HG02588 (cell line): ENCODE measurements at regions not wholly inside any gene's neighbourhood (a gene's known extent, or its start where the extent isn't known, plus 50 kb on each side); places are given as distances from the start of the nearest gene placed in this dataset.
"Not testable (repeated sequence)": the region's sequence is repeated elsewhere in the genome, so short reads cannot be mapped to it uniquely, and the experiment has no call there.

Source experiments
- ATAC-seq: cut with Tn5 transposase; IDR thresholded peaks from one replicate; pipeline ENCODE4 v1.9.1; 2021; ENCODE audit warnings: mild to moderate bottlenecking, moderate library complexity; ENCODE audit not compliant: unreplicated experiment

DNA sequence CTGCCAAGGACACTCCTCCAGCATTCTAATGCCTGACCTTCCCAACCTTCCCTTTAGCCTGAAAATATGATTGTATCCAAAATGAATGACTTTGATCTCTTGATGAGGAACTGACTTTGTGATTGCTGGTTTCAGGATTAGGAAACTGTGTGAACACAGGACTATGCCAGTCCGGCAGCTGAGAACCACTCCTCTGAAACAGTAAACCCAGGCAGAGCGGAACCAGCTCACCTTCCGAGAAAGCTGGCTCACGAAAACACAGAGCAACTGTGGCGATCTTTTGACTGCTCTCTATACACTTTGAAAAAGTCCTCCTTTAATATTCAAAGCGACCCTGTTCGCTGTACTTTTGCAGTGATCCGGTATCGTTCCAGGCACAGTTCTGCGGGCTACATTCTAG is 258.8 kb upstream of the IRS2 start:
- ATAC-seq, result no peak

DNA sequence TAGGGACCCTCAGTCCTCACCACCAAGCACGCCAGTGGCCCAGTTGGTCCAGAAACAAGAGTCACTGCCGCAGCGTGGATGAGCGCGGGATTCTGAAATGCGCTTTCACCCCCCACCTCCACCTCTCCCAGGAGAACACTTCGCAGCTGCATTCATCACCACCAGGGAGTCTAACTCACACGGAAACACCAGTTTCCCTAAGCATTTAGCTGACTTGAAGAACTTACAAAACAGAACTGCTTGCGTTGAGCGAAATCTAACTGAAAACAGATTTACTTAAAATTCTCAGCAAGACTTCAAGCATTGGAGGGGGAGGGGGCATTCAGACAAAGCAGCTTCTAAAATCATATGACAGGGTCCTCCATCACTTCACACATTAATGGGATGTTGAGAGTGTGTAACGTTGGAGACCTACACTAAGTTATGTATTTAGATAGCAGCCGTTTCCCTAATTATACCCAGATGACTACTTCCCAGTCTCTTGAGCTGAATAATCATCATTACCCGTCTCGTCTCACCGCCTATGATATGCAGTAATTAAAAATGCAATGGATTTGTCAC is 258.2 kb upstream of the IRS2 start:
- ATAC-seq, result no peak

- ATAC-seq, result no peak
Observed at GRCh38 chr13:110042253-110042950, 256.0 kb upstream of the IRS2 start.

- ATAC-seq, result not testable (repeated sequence)
Observed at GRCh38 chr13:110041638-110042037, 255.3 kb upstream of the IRS2 start.

GRCh38 chr13:110037925-110038573 is 251.7 kb upstream of the IRS2 start:
- no peak for ATAC-seq

- ATAC-seq, result no peak
Observed at GRCh38 chr13:110036060-110036459, 249.7 kb upstream of the IRS2 start.

DNA sequence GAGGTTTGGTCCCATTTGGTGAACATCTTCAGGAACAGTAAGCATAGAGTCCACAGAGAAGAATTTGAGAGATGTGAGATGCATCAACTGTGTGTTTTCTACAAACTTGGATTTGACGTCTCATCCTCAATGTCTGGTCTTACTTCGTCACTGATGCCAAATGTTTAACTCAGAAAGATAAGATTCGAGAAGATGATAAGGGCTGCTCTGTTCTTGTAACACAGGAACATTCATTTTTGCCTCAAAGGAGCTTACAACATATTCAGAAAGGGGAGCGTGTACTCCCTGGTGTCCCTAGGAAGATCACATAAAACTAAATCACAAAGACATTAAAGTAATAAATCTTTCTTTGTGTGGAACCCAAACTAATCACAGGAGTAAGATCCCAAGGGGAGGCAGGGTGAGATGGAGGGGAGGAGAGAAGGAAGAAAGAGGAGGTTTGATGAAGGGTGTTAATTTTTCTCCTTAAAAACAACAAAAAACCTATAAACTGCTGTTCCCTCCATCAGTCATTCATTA is 247.7 kb upstream of the IRS2 start:
- no peak for ATAC-seq

- no peak for ATAC-seq
Observed at GRCh38 chr13:110032969-110033368, 246.6 kb upstream of the IRS2 start.

DNA sequence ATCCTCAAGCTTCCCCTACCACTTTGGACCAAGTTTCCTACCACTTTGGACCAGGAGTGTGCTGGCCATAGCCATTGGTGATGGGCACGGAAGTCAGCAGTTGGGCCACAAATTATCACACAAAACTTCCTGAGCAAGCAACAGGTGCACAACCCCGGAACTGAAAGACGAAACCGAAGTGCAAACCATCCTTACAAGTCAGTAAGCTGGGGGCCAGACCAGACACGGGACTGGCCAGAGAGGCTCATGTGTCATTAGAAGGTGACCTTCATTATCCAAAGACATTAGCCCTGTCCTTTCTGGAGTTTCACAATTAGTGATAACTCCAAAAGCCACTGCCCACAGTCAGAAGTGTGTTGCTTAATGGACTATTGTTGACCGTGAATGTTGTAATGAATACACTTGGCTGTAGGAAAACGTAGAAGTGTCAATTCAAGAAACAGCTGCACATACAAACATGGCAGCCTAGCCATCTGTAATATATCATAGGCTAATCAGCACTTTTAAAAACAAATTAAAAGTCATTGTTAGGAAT is 244.1 kb upstream of the IRS2 start:
- ATAC-seq, result no peak

- ATAC-seq, result no peak
Observed at GRCh38 chr13:110028838-110029621, 242.6 kb upstream of the IRS2 start.

DNA sequence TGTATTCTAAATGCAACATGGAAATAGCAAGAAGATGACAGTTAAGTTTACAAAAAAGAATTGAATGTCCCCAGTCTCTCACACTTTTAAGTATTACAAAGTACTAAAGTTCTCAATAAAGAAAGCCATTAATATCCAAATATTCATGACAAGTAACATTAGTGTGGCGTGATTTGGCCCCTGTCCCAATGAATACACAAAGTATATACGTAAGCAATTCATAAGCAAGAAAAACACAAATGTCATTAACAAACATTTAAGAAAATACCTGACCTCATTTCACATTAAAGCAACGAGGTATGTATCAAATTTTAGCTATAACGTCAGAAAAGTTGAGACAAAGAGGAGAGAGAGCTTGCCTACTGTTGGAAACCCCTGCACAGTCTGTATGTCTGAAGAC is 241.9 kb upstream of the IRS2 start:
- no peak for ATAC-seq

DNA sequence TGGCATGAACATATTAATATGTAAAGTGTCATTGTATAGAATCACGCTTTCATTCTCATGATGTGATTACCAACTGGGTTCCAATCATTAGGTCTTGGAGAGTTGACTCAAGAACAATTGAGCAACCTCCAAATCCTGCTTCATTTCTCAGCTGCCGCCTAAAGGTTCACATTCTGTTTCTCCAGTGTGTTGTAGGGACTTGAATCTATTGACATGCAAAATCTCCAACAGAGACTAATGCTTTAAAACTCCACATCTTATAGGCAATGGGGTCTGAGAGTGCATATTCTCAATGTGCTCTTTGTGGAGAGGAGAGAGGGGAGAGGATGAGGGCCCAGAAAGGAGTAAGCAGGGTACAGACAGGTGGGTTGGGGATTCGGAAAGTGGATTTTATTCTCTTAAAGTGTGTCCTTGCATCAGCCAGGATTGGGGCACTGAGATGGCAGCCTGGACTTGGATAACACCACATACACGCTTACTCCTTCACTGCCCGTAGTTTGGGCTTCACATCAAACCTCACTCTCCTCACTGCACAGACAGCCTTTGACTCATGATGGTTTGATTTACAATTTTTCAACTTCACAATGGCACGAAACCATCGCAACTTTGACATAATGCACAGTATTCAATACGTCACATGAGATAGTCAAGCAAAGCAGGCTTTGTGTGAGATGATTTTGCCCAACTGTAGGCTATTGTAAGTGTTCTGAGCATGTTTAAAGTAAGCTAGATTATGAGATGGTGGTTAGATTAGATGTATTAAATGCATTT is 241.3 kb upstream of the IRS2 start:
- ATAC-seq, result no peak

- ATAC-seq, result no peak
Observed at GRCh38 chr13:110024645-110024980, 238.2 kb upstream of the IRS2 start.

DNA sequence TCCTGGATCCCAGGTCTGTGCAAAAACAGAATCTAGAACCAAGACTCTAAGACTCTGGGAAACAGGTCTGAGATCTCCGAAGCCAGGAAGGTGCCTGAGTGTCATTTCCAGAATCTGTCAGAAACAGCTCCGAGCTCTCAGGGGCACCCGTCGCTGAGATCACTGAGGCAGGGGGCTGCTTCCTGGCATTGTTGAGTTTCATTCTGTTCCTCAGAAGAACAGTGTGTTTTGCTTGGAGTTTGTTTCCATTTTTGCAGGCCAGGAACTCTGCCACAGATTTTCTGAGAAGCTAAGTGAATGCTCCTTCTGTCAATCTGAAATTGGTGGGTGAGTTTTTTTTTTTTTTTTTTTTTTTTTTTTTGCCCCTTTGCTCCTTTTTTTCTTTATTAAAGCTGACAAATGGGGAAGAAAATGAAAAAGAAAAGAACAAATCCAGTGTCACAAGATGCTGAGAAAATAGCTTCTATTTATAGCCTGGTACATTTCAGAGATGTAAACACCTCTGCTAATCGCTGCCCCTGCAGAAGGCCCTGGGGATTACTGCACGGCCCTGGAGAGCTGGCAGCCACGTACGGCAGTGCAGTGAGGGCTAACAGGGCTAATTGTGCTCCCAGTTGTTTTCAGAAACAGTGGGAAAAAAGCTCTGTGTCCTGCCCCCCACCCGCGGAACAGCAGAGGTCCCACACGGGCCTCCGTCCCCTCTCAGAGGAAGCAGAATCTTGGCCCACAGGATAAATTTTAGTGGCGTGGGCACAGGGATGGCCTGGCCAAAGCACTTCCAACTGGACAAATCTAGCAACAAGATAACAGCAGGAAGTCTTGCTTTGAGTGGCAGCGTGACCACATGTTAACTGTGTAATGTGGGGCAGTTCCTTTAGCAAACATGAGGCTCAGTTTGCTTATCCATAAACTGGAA is 237.6 kb upstream of the IRS2 start:
- no peak for ATAC-seq

GRCh38 chr13:110018009-110018408 is 231.6 kb upstream of the IRS2 start:
- no peak for ATAC-seq

DNA sequence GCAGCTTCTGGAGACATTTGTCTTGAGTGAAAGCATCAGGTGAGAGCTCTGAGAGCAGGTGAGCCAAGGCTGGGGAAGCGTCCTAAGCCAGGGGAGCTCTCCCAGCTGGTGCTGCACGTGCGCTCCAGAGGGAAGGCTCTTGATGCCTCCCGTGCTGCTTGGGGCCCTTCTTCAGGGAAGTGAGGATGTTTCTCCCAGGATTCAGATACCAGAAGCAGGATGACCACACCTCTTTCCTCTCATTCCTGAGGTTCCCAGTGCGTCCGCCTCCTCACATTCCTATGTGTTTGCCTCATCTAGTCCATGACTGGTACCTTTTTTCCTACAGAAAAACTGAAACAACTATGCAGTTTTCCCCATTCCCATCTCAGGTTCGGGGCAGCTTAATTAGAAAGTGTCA is 231.0 kb upstream of the IRS2 start:
- no peak for ATAC-seq

GRCh38 chr13:110015253-110015652 is 228.9 kb upstream of the IRS2 start:
- ATAC-seq, result no peak

GRCh38 chr13:110014719-110015118 is 228.3 kb upstream of the IRS2 start:
- ATAC-seq, result no peak

DNA sequence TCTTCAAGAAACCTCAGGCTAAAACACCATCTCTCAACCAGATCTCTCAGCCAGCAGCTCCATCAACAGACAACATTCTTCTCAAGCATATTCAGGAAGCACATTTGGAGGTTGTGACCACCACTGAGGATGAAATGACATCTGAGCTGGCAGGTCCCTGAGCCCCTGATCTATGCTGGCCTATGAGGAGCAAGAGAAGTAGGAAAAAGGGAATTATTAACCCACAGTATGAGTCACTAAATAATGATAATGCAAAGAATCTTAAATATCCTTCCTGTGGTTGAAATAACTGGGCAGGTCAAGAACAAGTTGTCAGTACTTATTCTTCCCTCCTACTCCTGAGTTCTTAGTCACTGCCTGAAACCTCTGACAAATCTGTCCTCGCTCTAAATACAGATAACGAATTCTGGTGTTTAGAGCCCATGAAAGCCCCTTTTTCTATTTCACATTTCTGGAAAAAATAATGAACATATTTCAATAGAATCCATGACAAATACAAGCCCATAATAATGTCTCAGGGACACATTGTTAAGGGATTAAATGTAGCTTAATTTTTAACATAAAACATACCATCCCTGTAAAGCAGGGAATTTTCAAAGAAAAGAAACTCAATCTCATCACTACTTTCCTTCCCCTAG is 225.8 kb upstream of the IRS2 start:
- ATAC-seq, result no peak
